ENCODE measurements at regions not wholly inside any gene's neighbourhood (a gene's known extent, or its start where the extent isn't known, plus 50 kb on each side); places are given as distances from the start of the nearest gene placed in this dataset.

DNA sequence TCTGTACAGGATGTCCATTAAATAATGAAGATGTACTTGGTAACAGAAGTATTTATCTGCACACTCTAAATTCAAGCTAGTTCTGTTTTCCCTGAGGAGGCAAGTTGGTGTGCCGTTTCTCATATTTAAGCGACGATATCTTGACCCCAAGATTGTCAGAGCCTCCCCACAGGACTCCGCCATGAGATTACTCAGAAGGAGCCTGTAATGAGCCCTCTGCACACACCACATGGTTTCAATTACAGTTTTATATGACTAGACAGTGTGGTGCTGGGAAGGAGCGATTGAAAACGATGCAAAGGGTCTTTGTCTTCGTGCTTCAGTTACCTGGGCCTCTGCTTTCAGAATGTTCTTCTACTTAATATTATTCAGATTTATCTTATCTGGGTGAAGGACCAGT, 840.4 kb upstream of the WWC1 start:
- no peak for DNase-seq

GRCh38 chr5:167452136-167452535, 839.3 kb upstream of the WWC1 start:
- DNase-seq = no peak

DNA sequence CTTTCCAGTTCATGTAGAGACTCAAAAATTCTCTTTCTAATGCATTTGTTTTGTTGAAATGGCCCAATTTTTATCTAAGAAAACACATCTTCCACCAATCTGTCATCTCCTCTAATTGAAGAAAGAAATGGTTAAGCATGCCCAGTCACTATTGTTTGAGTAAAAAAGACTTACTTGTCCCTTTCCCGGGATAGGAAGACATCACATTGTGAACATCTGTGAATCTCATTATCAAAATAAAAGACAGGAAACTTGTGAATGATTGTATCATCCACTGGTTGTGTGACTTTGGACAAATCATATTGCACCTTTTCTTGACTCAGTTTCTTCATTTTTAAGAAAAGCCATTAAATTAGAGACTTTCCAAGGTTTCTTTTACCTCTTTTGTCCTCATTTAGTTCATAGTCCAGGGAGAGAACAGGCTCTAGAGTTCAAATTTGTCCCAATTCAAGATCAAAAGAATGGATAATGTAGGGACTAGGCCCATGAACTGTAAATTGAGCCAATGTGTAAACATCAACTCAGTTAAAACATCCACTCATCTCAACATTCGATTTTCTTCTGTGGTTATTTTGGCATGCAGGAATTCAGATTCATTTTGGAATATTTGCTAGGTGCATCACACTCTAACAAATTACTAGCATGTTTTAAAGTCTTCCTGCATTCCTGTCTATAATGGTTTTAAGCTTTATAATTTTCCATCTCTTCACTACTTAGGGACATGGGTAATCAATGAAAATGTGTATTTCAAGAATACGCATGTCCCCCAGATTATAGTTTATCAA, 838.0 kb upstream of the WWC1 start:
- no peak for DNase-seq

- no peak for DNase-seq
Measured at GRCh38 chr5:167458412-167458811, 833.0 kb upstream of the WWC1 start.

DNA sequence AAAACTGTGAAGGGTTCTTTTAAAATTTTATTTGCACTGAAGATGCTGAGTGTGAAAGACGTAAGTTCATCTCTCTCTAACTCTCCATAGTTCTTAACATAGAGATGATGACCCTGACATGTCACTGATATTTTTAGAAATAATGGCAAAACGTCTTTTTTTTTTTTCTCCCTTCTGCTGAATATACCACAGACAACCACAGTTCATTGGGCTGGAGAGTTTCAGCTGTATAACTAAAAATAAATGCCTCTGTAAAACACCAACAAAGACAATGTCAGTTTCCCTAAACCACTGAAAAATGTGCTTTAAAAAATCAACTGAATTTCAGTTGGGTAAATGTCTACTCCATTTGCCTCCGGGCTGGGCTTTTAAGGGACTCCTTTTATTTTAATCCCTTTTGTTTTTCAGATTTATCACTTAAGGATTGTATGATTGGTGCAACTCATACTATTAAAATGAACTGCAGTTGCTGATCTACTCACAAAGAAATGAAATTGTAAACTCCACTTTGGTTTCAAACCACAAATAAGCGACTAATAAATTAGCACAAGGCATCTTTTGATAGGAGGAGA, 830.9 kb upstream of the WWC1 start:
- DNase-seq = no peak

- no peak for DNase-seq
Measured at GRCh38 chr5:167463939-167464338, 827.5 kb upstream of the WWC1 start.

DNA sequence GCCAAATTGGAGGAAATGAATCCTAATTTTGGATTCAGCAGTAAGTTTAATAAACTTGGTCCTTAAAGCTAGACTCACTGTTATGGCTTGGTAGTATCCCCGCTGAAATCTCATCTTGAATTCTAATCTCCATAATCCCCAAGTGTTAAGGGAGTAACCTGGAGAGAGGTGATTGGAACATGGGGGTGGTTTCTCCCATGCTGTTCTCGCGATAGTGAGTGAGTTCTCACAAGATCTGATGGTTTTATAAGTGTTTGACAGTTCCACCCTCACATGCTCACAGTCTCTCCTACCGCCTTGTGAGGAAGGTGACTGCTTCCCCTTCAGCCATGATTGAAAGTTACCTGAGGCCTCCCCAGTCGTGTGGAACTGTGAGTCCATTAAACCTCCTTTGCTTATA, 824.5 kb upstream of the WWC1 start:
- DNase-seq = no peak

DNA sequence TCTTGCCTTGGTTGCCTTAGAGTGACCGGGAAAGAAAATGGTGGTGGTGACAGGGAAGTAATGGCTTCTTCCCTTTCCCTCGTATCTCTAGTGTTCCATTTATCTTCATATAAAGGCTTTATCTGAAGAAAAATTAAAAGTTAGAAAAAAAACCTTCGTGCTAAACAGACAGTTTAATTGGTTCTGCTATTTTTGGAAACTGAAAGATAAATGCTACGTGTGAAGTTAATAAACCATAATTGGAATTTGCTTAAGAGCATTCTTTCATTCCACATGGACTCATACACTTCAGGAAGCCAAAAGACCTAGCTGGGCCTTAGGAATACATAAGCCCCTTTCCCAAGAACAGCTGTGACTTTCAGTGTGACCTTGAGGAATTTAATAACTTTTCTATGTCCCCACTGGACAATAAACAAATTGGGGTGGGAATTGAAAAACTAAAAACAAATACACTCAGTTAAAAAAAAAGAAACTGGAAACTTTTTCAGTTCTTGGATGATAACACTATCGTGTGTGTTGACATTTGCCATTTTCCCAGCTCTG, 818.8 kb upstream of the WWC1 start:
- no peak for DNase-seq

GRCh38 chr5:167478188-167478587, 813.3 kb upstream of the WWC1 start:
- DNase-seq = no peak

DNA sequence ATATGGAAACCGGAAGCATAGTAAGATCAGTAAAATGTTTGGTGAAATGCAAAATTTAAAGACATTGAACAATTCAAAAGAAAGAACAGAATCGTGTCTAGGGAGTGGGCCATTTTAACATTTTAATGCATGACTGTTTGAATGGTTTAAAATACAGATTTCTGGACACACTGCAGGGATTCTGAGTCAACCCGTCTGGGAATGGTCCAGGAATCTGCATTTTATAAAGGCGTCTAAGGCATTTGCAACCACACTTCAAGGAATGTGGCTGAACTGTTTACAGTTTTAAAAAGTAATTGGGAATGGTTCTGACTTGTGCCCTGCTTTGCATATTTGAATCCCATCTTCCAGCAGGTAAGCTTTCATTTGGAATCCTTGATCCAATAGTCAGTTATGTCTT, 811.7 kb upstream of the WWC1 start:
- DNase-seq = no peak

GRCh38 chr5:167481345-167481744, 810.1 kb upstream of the WWC1 start:
- no peak for DNase-seq

GRCh38 chr5:167482555-167482954, 808.9 kb upstream of the WWC1 start:
- no peak for DNase-seq

DNA sequence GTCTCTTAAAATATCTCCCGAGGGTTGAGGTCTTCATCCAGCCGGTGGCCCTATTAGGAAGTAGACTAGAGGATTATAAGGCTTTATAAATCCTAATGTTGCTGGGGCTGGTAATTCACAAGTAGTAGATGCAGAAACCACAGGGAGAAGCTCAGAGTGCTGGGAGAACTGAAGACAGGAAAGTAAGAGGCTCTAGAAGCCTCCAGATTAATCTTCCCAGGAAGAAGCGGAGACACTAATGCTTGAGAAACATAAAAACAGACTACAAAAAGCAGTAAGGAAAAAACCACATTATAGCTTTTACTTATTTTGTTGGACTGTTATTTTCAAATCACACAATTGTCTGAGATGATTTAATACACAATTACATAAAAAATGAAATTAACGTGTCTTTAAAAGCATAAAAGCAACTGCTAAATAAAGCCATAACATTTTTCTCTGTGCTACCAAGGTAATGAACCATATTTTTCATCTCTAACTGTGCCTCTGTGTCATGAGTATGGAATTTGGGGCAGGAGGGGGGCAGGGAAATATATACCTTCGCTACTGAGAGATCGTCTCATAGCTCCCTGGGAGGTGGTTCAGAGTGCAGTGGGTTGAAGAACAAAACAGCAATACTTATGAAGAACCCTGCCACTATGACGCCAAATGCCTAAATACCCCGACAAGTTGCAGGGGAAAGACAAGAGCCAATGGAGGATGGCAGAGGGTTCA, 806.2 kb upstream of the WWC1 start:
- DNase-seq = no peak

DNA sequence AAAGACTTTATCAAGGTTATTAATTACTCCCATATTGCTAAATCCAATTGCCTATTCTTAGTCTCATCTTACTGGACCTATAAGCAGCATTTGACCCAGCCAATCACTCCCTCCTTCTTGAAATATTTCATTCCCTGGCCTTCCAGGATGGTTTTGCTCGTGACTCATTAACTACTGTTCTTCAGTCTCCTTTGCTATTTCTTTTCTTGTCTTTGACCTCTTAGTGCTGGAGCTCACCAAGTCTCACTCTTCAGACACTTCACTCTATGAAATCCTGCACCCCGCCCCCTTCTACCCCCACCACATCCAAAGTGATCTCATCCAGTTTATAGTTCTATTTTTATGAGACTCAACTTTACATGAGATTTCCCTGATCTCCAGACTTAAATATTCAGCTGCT, 803.1 kb upstream of the WWC1 start:
- no peak for DNase-seq

- DNase-seq = no peak
Measured at GRCh38 chr5:167489202-167489601, 802.2 kb upstream of the WWC1 start.

- DNase-seq = no peak
Measured at GRCh38 chr5:167503926-167504720, 787.3 kb upstream of the WWC1 start.

DNA sequence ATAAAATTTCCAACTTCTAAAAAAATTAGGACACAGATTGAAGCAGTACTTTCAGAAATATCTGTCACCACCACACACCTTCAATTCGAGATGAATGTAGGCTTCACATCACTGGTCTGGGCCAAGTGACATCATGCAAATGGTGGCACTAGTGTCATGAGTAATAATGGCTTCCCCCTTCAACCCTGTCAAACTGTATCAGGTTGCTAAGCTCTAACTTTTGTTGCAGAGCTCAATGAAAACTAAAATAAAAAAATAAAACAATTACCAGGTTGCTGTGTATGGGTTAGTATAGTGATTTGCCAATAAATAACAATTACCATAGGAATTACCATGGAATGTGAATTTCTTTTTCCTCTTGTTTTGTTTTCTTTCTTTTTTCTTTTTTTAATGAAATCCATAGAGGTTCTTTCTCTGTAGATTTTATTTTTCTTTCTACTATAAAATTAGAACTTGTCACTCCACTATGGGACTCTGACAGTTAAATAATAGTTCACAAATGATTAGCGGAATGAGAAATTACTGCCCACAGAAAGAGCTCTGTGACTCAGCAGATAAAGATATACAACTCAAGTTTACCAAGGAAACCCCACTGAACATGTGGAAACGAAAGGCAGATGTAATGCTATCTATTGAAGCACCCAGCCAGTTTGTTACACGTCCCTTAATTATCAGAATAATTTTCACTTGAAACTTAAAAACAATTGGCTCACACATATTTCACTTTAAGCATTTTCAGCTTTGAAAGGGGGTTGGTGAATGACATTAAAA, 783.8 kb upstream of the WWC1 start:
- no peak for DNase-seq

- DNase-seq = no peak
Measured at GRCh38 chr5:167509076-167509475, 782.4 kb upstream of the WWC1 start.

GRCh38 chr5:167511276-167511675, 780.2 kb upstream of the WWC1 start:
- no peak for DNase-seq

DNA sequence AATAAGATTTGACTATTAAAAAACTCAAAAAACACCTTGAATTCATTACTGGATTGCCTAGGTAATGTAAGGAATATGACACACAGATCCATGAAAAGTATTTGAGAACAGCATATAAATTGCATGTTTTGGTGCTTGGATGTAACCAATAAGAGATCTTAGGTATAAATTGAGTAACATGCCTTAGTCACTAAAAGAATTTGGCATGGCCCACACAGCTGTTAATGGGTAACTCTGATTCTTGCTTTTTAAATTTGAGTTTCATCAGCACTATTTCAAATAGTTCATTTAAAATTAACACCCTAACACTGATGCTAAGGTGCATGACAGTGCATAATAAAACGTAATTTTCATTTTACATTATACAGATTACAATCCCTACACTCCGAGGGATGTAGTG, 779.3 kb upstream of the WWC1 start:
- DNase-seq = no peak

DNA sequence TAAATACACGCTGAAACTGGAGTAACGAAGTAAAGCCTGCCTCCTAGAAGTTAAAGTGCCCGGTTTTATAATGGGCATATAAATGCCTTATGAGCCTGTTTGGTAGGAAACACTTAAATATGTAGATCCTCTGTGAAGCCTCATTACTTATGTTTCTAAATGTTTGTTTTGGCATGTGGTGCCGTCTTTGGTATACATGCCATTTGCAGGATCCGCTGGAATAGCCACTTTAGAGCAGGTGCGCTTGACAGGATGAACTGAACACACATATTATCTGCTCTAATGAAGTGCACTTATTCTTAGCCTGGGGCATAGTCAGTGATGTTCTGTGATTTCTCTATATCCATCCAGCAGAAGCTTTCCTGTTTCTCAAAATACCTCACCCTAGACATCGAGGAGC, 778.1 kb upstream of the WWC1 start:
- no peak for DNase-seq

DNA sequence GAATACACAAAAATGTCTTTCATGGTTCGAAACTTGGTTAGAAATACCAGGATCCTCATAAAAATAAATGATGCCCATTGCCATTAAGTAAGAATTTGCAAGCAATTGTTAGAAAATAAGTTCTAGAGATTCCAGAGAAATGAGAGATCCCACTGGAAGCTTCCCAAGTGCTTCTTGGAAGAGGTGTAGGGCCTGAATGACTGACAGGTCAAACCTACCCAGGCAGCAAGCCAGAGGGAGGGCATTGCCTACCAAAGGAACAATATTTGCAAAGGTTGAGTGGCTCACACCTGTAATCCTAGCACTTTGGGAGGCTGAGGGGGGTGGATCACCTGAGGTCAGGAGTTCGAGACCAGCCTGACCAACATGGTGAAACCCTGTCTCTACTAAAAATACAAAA, 777.0 kb upstream of the WWC1 start:
- no peak for DNase-seq
